Thoracic aorta (tissue), 2 donors: ENCODE measurements at regions not wholly inside any gene's neighbourhood (a gene's known extent, or its start where the extent isn't known, plus 50 kb on each side); places are given as distances from the start of the nearest gene placed in this dataset.

Experiments
- ATAC-seq: fragments of 150-250 bp; one replicate; pipeline ENCODE4 v1.8.0; 2017; ENCODE audit warnings: low read depth; ENCODE audit not compliant: insufficient number of reproducible peaks, low FRiP score
- DNase-seq: peaks from one replicate; pipeline ENCODE4 v3.0.0-alpha.2; 2020; ENCODE audit warnings: low spot score
- H3K27ac ChIP-seq, 2 donors: fragments of 200-600 bp; sonication (generic); 1 replicate in 1 of 2; 2 replicates in 1 of 2; pipeline ENCODE4 v1.5.1; 2016; ENCODE audit warnings: mild to moderate bottlenecking in 2 of 2, moderate library complexity in 2 of 2
- H3K27me3 ChIP-seq: fragments of 200-600 bp; sonication (generic); replicated peaks from 2 replicates; pipeline ENCODE4 v1.6.0; 2016; ENCODE audit warnings: mild to moderate bottlenecking; ENCODE audit not compliant: insufficient read depth
- H3K36me3 ChIP-seq: fragments of 200-600 bp; sonication (generic); one replicate; pipeline ENCODE4 v1.5.1; 2016
- H3K4me1 ChIP-seq, 2 donors: fragments of 200-600 bp; sonication (generic); 1 replicate in 1 of 2; 2 replicates in 1 of 2; pipeline versions ENCODE4 v1.5.1 to v1.6.0; 2016; ENCODE audit warnings: low read depth in 2 of 2, mild to moderate bottlenecking in 1 of 2; ENCODE audit not compliant: control insufficient read depth in 1 of 2
- H3K4me3 ChIP-seq: fragments of 200-600 bp; sonication (generic); 2 replicates; pipeline ENCODE4 v1.5.1; 2016; ENCODE audit warnings: mild to moderate bottlenecking
- H3K9me3 ChIP-seq: fragments of 200-600 bp; sonication (generic); 2 replicates; pipeline ENCODE4 v1.5.1; 2016
- TF ChIP-seq, protein P1 (sequence below): fragments of 200-600 bp; sonication (generic); IDR thresholded peaks from one replicate; pipeline ENCODE4 v1.5.1; 2019; ENCODE audit warnings: antibody characterized with exemption

DNA sequence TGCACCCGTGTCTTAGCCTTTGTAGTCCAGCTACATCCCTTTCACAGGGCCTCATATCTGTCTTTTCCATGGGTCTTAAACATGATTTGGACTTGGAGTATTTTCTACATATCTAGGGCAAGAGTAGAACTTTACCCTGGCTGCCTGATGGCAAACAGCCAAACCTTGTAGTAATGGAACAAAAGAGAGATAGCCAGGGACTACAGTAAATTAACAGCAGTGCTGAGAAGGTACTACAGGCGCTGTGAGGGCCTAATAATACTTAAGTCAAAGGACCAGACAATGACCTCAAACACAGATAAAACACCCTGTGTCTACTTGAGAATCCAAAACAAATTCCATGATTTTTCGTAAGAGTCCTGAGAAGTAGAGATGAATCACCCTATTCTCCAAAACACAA is 111.0 kb upstream of the WDR17 start:
- TF ChIP-seq, protein P1, sequence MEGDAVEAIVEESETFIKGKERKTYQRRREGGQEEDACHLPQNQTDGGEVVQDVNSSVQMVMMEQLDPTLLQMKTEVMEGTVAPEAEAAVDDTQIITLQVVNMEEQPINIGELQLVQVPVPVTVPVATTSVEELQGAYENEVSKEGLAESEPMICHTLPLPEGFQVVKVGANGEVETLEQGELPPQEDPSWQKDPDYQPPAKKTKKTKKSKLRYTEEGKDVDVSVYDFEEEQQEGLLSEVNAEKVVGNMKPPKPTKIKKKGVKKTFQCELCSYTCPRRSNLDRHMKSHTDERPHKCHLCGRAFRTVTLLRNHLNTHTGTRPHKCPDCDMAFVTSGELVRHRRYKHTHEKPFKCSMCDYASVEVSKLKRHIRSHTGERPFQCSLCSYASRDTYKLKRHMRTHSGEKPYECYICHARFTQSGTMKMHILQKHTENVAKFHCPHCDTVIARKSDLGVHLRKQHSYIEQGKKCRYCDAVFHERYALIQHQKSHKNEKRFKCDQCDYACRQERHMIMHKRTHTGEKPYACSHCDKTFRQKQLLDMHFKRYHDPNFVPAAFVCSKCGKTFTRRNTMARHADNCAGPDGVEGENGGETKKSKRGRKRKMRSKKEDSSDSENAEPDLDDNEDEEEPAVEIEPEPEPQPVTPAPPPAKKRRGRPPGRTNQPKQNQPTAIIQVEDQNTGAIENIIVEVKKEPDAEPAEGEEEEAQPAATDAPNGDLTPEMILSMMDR, result no peak
- no peak for DNase-seq
- H3K27ac ChIP-seq, result no peak overlapping the region
- no peaks in the 10 kb centered on the region for H3K9me3 ChIP-seq
- ATAC-seq, result no peak
- H3K27me3 ChIP-seq, result no peaks in the 10 kb centered on the region
- no peak overlapping the region for H3K4me3 ChIP-seq
- H3K4me1 ChIP-seq, result no peaks in the 10 kb centered on the region
- no peaks in the 10 kb centered on the region for H3K36me3 ChIP-seq

DNA sequence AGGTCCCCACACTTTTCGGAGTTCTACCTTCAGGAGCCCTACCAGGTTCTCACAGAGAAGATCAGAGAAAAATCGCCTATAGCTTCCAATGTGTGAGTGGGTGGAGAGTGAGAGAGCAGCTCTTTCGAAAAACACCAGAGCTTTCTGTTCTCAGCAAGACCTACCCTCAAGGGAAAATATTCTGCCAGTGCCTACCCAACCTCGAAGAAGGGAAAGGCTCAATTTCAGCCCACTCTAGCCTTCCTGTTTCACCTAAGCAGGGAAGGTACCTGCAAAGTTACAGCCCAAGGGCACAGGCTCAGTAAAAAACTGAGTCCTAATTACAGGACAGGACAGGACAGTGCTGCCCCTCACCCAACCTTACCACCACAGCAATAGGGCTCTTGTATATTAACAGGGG is 104.0 kb upstream of the WDR17 start:
- Histone ChIP-seq H3K27me3 (no peaks in the 10 kb centered on the region), H3K4me3 (no peak overlapping the region), H3K9me3 (no peaks in the 10 kb centered on the region), H3K4me1 (no peaks in the 10 kb centered on the region), H3K27ac (no peak overlapping the region), H3K36me3 (no peaks in the 10 kb centered on the region)
- DNase-seq, result no peak
- ATAC-seq, result no peak
- TF ChIP-seq, protein P1, result no peak

DNA sequence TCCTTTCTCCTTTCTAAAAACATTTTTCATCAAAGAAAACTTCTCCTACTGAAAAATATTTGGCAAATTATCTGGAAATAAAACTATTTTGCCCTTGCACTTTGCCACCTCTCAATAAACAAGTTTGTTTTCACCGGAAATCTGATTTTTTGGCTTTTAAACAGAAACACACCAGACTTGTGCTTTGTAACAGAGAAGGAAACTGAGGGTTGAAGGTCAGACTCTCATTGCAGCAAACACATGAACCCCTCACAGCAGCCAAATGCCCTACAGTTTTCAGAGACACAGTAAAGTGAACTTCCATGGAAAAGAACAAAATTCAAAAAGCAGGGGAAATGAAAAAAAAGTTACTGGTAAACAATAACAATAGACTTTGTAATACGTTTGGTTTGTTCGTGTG is 95.6 kb upstream of the WDR17 start:
- H3K4me1 ChIP-seq, result no peaks in the 10 kb centered on the region
- DNase-seq (no peak), ATAC-seq (no peak)
- H3K9me3 ChIP-seq, result no peaks in the 10 kb centered on the region
- no peaks in the 10 kb centered on the region for H3K27me3 ChIP-seq
- no peak overlapping the region for H3K4me3 ChIP-seq
- TF ChIP-seq, protein P1, result no peak
- no peaks in the 10 kb centered on the region for H3K36me3 ChIP-seq
- no peak overlapping the region for H3K27ac ChIP-seq

DNA sequence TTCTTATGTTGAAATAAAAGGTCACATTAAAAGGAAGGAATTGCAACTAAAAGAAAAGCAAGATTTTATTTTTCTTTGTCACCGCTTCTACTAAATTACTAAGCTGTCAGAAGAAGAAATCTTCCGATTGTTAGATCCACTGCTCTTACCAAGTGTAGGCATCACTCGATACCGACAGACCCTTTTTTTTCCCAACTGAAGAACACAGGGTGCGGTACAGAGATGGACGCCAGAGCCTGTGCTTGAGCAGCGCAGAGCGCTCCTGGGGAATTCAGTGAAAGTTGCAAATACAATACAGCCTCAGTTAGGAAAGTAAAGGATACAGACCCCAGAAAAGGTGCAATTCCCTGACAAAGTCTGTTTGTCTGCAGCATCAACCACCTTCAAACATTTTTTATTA is 94.9 kb upstream of the WDR17 start:
- Histone ChIP-seq H3K4me3 (no peak overlapping the region), H3K27ac (no peak overlapping the region)
- TF ChIP-seq, protein P1, result no peak

DNA sequence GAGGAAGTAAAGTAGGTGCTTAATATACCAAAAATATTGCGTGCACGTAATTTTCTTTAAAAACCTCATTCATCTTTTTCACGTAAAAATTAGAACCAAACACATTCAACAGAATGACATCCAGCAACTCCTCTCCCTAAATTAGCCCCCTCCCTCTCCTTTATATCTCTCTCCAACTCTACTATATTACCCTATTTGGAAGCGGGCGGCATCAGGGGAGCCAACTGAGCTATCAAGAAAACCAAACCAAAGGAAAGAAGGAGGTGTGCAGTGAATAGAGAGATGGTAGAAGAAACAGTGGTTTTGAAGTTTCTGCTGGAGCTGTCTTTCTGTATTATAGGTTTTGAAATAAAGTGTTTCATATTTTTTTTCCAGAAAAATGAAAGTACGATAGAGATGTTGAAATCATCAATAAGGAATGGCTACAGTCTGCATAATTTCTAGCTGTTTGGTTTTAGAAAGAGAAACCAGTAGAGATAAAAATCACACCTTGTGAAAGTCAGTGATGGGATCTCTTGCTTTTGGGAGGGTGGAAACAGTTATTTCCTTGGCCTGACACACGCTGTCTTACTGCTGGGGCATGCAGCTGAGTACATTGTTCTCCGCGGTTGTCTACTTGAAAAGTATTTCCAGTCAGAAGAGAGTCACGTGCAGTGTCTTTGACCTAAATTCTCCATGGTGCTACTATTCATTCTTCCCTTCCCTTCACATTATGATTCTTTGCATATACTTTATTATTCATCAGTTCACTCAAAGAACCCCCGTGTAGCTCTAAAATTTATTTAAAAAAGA is 94.1 kb upstream of the WDR17 start:
- ATAC-seq, result no peak
- H3K9me3 ChIP-seq, result no peaks in the 10 kb centered on the region
- H3K27me3 ChIP-seq, result no peaks in the 10 kb centered on the region
- H3K4me1 ChIP-seq, result no peaks in the 10 kb centered on the region
- no peak overlapping the region for H3K4me3 ChIP-seq
- H3K27ac ChIP-seq, result no peak overlapping the region
- TF ChIP-seq, protein P1, result no peak
- no peak for DNase-seq
- H3K36me3 ChIP-seq, result no peaks in the 10 kb centered on the region

More for the DNA sequence above, 94.9 kb upstream of the WDR17 start:
- H3K27me3 ChIP-seq, result no peaks in the 10 kb centered on the region
- H3K36me3 ChIP-seq, result no peaks in the 10 kb centered on the region
- no peaks in the 10 kb centered on the region for H3K4me1 ChIP-seq
- H3K9me3 ChIP-seq, result no peaks in the 10 kb centered on the region
- no peak for DNase-seq
- ATAC-seq, result no peak
